HG03066 (cell line): ENCODE measurements at regions not wholly inside any gene's neighbourhood (a gene's known extent, or its start where the extent isn't known, plus 50 kb on each side); places are given as distances from the start of the nearest gene placed in this dataset.
"Not testable (repeated sequence)": the region's sequence is repeated elsewhere in the genome, so short reads cannot be mapped to it uniquely, and the experiment has no call there.

ENCODE experiments used
- ATAC-seq: cut with Tn5 transposase; IDR thresholded peaks from one replicate; pipeline ENCODE4 v1.9.1; 2021; ENCODE audit warnings: low read depth; ENCODE audit not compliant: unreplicated experiment

DNA sequence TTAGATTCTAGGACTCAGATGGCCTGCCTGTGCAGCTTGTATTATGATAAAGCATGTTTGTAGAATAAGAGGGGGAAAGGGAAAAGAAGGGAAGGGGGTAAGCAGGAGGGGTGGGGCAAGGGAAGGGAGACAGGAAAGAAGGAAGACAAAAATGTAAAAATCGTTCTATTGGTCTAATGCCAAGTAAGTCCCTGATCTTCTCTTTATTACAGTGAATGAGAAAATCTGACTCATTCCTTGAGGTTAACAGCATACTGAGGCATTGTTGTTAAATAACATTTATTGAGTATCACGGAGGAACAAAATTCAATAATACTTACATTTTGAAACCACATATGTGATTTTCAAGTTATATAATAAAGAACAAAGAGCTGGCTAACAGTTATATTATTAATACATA, 1534.7 kb downstream of the OLFM4 start:
- no peak for ATAC-seq

DNA sequence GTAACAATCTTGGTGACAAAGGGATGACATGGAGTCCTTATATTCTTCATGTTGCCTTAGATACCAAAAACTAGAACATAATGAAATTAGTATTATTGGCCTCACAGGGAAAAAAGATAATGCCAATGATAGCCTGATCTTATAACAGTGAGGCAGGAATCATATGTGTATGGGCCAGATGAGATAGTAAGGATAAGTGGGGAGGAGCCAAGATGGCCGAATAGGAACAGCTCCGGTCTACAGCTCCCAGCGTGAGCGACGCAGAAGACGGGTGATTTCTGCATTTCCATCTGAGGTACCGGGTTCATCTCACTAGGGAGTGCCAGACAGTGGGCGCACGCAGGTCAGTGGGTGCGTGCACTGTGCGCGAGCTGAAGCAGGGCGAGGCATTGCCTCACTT, 1543.4 kb downstream of the OLFM4 start:
- not testable (repeated sequence) for ATAC-seq

DNA sequence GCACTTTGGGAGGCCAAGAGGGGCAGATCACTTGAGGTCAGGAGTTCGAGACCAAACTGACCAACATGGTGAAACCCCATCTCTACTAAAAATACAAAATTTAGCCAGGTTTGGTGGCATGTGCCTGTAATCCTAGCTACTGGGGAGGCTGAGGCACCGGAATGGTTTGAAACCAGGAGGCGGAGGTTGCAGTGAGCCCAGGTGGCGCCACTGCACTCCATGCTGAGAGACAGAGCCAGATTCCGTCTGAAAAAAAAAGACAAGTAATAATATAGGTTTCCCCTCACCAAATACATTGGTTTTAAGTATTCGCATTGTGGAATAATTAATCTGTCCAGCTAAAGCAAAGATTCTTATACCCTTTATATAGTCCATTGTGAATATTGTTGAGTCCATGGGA, 1544.6 kb downstream of the OLFM4 start:
- ATAC-seq = no peak

DNA sequence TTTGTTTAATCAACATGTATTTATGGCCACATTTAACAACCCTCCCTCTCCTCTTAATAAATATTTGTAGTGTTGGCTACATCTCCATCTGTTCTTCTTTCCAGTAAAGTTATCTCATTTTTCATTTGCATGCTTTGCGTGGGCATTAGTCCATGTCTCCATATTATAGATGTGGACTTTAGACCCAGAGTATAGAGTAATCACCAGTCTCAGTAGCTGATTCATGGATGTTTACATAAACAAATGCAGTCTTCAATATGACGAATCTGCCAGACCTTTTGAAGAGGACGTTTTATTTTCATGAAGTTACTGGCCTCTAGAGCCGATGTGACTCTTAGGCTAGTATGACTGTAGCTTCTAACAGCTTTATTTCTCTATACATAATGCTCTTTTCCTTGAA, 1546.2 kb downstream of the OLFM4 start:
- no peak for ATAC-seq

DNA sequence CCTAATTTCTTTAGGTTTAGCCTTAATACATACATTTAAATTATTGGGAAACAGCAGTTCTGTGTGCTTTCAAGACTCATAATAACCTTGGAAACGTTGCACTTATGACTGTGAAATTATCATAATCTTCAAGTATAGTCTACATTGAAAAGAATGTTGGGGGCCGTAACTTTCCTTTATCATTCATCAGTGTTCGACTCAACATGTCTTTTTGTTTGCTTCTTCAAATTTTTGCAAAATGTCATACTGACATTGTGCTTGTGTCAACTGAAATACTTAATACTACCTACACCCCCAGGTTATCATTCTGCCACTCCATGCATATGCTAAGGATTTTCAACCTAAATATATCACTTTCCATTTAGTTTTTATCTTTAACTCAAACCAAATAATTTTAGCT, 1562.9 kb downstream of the OLFM4 start:
- ATAC-seq = no peak

DNA sequence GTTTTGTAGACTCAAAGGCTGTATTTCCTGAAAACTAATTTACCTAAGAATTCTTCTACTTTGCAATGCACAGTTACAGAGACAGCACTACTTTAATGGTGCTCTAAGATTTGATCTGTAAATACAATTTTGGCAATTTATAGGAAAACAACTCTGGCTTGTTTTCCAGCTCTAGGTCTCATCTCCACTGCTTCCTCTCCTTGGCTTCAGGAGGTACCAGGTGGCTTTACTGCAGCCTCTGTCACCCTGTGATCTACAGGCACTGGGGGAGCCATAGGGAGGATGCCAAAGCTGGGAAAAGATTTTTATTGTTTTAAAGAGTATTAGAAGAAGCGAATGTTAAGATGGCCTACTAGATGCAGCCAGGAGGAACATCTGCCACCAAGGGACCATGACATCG, 1563.6 kb downstream of the OLFM4 start:
- ATAC-seq = no peak

DNA sequence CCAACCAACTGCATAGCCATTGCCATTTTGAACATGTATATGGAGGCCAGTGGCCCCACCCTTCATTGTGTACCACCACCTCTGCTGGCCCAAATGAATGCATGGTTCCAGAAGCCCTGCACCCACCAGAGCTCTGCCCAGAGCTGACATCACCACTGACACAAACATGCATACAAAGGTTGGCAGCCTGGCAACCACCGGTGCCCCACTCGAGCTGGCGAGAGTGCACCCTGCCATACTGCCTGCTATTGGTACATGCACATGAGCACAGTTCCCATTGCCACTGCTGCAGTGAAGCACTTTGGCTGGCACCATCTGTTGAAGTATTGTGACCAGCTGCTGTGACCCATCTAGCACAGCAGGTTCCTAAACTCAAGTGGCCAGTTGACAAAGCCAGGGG, 1564.9 kb downstream of the OLFM4 start:
- no peak for ATAC-seq

DNA sequence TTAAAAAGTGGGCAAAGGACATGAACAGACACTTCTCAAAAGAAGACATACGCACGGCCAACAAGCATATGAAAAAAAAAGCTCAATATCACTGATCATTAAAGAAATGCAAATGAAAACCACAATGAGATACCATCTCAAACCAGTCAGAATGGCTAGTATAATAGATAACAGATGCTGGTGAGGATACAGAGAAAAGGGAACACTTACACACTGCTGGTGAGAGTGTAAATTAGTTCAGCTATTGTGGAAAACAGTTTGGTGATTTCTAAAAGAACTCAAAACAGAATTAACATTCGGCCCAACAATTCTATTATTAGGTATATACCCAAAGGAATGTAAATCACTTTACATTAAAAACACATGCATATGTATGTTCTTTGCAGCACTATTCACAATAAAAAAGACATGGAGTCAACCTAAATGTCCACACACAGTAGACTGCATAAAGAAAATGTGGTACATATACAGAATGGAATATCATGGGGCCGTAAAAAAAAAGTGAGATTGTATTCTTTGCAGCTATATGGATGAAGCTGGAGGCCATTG, 1569.0 kb downstream of the OLFM4 start:
- ATAC-seq = no peak

DNA sequence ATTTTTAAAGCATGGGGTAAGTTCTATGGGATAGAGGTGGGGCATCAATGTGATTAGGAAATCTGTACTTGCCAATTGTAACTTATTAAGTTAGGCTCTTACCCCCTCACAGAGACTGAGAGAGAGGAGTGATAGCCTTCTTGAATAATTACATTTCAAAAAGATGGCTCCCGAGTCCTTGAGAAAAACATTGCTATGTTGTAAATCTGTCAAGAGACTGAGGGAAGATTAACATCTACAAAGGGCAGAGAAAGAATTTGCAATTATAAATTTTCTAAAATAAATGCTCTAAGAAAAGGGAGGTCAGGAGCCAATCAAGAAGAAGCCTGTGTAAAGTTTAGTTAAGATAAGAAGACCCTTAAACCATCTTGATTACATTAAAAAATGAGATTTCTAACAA, 1570.8 kb downstream of the OLFM4 start:
- no peak for ATAC-seq

DNA sequence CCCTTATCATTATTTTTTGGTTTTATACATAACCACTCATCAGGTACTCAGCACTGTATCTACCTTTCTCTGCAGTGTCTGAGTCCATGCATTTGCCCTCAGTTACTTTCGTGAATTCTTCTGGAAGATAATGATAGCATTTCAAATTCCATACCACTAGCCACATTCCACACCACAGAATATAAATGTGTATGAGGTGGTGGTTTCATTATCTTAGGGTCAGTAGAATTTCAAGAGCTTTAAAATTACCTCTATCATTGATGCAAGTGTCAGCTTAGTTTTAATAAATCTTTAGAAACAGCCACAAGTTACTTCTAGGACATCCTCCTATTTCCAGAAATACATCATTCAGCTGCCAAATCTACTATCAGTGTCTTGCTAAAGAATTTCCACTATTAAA, 1578.3 kb downstream of the OLFM4 start:
- ATAC-seq = no peak

DNA sequence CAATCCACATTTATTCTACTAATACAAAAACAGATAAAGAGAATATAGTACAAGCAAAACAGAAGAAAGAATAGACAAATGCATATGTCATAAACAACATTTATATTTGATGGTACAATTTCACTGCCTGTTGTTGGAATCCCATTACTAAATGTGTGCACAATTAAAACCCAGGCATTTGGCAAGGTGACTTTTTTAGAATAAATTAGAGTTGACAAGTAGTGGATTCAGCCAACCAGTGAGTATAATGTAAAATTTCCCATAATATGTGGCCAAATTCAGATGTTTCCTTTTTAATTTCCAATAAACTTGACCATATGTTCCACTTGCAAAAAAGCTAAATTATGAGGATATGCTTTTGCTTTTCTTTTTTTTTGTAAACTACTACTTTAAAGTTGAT, 1578.8 kb downstream of the OLFM4 start:
- no peak for ATAC-seq

DNA sequence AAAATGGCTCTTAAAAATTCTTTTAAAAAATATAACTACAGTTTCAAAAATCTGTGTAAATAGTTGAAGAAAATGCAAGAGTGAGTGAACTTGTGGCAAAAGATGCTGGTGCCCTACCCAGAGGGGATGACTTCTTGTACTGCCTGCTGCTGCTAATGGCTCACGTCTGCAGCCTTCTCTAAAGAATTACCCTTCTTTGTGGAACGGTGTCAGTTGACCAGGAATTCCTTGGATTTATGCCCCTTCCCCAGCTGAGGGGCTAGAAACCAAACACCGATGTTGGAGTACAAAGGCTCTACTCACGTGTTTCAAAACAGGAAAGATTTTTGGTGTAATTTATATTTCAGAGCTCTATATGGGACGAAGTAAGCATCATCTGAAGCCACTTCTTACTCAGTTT, 1582.8 kb downstream of the OLFM4 start:
- ATAC-seq = no peak

DNA sequence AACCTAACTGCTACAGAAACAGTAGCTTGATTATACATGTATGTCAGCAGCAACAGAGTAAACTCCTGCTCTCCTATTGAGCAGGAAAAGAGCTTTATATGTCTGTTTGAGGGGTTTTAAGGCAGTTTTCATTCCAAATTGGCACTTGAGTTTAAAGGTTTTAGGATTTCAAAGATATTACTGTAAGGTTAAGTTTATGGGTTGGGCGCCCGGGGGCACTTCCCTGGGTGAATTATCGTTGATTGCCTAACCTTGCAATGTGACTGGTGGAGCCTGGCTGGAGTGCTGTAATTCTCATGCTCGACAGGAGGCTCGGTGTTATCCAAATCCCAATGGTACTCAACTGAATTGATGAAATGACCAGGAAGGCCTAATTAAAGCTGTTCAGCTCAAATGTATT, 1586.1 kb downstream of the OLFM4 start:
- no peak for ATAC-seq

DNA sequence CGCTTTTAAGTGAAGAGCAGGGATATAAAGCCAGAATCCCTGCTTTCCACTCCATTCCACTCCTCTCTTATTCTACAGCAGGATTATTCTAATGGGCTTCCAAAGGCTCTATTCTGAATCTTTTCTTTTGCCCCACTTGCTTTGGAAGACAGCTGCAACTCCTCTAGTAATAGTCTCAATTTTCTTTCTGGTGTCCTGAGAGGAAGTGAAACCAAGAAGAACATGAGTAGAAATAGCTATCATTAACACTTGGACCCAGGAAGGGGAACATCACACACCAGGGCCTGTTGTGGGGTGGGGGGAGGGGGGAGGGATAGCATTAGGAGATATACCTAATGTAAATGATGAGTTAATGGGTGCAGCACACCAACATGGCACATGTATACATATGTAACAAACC, 1597.9 kb downstream of the OLFM4 start:
- ATAC-seq = not testable (repeated sequence)

DNA sequence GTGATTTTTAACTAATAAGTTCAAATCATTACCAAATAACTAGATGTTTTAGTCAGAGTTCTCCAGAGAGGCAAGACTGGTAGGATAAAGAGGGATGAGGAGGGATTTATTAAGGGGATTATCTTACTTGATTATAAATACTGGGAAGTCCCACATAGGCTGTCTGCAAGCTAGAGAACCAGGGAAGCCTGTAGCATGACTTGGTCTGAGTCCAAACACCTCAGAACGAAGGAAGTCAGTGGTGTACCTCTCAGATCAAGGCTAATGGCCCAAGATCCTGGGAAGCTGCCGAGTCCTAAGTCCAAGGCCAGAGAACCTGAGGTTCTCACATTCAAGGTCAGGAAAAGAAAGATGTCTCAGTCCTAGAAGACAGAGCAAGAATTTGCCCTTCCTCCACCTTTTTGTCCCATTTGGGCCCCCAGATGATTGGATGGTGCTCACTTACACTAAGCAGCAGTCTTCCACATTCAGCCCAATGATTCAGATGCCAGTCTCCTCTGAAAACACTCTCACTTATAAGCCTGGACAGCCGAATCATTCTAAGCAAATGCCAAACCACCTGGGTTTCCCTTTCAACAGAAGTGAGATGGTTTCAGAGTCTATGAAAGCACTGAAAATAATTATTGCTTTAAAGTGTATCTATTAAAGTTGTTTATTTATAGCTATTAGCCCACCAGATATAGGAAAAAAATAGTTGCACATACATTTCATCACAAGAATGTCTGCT, 1599.2 kb downstream of the OLFM4 start:
- ATAC-seq = no peak

DNA sequence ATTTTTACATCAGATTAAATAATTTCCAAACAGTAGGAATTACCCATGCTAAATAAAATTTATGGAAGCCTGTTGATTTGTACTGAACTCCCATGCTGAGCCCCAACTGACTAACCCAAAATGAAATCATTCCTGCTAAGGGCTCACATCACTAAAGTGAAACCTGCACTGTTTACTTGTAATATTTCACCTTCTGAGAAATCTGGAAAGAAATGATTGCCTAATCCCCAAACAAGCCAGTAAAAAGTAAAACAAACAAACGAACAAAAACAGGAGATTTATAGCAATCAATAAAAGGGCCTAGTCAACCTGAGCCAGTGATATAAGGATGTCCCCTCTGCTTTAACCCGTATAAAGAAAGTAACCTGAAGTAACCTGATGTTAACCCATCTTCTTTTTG, 1599.8 kb downstream of the OLFM4 start:
- no peak for ATAC-seq

DNA sequence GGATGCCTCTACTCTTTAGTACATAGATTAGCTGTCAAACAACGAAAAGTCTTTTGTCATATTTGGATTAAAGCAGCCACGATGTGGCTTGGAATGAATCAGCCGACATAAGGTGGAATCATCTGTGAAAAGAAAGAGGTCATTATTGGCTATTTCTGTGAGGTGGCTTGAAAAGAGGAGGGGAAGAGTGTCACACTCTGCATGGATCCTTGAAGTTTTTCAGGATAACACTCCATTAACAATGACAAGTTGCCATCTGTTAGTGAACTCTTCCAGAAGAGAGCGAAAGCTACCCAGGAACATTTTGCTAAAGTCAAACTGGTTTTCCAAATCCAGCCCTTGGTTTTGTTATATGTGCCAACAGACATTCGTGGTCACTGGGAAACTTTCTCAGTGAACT, 1604.8 kb downstream of the OLFM4 start:
- ATAC-seq = no peak

DNA sequence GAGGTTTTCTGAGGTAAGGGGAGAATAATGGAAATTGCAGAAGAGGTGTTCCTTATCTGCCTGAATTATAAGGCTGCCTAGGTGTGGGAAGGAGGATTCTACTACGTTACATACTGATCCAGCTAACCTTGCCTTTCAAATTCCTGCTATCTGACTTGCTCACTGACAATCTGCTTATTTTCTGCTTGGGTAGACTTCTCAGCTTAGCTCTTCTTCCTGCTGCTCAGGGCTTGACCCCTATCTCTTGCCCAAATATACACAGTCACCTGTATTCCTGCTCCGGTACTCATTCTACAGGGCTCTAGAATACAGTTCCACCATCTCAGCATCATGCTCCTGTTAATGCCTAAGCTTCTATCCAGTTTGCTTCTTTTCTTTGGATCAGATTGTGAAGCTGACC, 1607.6 kb downstream of the OLFM4 start:
- no peak for ATAC-seq

DNA sequence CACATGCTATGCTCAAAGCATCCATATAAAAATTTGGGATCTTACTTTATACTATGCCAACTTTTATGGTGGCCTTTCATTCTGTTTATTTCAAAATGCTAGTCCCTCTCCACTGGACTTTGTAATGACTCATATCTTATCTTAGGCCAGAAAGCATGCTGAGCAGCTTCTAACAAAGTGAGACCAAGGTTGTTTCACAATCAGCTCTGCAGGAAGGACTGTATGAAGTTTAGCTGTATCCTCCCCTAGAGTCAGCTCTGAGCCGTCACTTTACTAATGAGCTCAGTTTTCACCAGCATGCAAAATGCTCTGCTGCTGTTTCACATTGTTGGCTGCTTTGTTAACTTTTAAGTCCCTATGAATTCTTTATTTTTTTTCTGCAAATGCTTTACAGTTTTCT, 1608.8 kb downstream of the OLFM4 start:
- no peak for ATAC-seq

DNA sequence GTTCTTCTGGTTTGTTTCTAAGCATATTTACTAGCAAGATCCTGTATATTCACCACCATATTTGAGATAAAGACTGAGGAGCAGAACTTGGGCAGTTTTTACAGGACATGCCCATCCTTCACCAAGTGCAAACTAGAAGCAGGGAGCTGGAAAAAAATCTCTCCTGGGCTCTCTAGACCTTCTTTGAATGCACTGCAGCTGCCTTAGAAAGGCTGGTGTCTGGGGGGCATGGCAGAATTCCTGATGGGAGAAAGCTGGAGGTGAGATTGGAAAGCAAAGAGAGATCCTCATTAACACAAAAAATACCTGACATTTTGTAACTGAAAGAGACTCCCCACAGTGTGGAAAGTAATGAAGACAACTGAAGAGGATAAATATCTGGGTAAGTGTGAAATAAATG, 1612.1 kb downstream of the OLFM4 start:
- no peak for ATAC-seq

DNA sequence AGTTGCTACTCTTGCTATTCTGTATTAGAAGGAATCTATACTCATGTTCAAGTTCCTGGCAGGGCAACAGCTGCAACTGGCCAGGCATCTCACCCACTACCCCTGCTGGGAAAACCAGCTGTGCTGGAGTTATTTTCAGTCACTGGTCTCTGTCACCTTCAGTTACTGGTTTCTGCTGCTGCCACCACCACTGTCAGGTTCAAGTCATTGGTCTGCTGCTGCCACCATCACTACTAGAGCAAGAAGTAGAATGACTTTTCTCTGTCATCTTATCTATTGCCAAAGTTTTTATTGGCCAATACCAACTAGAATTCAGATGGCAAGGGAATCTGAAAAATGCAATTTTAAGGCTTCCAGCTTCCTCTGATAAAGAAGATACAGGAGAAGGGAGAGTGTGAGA, 1615.2 kb downstream of the OLFM4 start:
- ATAC-seq = no peak

DNA sequence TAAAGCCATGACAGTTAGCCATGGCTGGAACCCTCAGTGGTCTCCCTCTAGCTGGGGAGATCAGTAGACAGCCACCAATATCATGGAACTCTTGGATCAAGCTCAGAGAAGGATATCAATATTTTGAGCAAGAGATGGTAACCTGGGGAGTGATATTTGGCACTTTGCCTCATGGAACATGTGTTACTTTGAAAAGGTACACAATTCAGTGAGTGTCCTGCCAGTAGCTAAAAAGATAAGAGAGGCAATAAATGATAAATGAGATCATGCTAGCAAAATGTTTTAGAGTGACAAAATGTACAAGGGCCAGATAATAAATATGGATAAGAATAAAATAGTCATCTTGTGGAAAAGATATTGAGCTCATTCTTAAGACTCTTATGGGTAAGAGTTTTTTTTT, 1618.7 kb downstream of the OLFM4 start:
- no peak for ATAC-seq

DNA sequence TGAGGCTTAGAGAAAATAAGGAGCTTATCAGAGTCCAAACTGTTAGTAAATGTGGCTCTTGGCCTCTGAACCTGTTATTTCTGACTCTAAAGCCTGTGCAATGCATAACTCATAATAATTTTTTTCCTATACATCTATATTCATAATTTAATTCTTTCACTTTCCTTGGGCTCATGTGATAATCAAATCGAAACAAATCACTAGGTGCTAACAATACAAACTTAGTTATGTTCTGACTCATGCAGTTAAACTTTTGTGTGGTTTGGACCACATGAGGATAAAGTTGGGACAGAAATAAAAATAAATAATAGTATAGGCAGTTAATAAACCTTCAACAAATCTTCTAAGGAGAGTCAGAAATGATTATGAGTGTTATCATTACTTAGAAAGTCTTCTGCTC, 1629.0 kb downstream of the OLFM4 start:
- ATAC-seq = no peak
